NCI-H524 (cell line): ENCODE measurements at regions not wholly inside any gene's neighbourhood (a gene's known extent, or its start where the extent isn't known, plus 50 kb on each side); places are given as distances from the start of the nearest gene placed in this dataset.
"Not testable (repeated sequence)": the region's sequence is repeated elsewhere in the genome, so short reads cannot be mapped to it uniquely, and the experiment has no call there.

Source experiments
- DNase-seq, 2 experiments: peaks; one replicate each; lab custom pipeline; 2025; lab: John Stamatoyannopoulos, UW

DNA sequence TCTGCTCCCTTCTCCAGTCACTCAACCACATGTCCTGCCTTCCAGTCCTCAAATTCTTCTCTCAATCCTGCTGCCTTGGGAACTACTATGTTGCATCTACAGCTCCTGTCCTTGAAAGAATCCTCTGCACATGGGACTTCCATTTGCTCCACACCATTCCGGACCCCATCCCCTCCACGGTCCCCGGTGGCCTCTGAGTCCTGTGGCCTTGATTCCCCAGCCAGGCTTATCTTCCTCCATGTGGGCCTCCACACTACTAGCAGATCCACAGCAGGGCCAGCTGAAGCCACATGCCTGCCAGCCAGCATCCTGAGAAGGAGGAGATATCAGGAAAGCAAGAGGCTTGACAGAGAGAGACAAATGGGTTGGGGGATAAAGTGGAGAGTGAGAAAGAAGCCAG is 1323.8 kb downstream of the UQCRFS1 start:
- DNase-seq = no peak

DNA sequence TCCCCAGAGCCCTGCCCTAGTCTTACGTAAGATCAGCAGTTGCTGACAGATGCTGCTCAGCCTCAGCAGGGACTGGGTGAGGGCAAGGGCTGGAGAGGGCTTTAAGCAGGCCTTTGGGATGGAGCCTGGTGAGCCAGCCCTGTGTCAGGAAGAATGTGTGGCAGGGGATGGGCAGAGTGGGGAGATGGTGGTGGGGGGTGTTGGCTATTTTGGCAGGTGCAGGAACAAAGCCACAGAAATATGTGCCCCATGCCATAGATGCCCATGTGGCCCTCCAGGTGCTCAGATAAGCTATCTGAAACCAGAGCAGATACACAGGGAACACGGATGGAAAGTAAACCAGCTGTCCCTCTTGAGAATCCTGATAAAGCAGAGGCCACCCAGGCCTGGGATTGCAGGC is 1325.0 kb downstream of the UQCRFS1 start:
- DNase-seq = no peak

DNA sequence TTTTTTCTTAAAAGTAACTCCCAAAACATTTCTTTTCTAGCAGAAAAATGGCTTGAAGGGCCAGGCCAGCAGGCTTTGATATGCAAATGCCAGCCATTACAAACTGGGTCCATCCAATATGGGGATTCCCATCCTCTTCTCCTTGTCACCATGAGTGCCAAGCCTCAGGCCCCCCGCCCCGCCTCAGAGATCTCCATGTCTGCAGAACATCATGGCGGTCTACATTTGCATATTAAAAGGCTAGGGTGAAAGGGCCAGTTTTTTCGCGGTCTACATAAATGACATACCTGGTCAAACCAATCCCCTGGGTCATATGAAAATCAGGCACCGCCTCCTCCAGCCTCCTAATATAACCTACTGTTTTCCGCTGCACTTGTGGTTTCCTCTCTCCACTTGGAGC is 1327.6 kb downstream of the UQCRFS1 start:
- DNase-seq = no peak

DNA sequence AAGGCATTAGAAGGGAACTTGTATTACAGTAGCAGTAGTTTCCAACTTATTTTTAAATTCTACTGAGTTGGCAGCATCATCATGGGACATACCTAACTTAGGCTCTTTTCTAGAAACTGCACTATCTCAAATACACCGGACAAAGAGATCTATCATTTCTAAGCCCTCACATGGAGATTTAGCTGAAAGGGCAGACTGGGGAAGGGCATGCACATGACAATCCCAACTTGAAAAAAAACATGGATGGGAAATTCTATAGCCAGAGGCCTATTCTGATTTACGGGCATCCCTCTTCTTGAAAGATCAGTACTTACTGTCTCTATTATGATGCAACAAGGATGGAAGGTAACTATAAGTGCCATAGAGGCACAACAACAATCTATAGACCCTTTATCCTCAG is 1328.6 kb downstream of the UQCRFS1 start:
- no peak for DNase-seq

DNA sequence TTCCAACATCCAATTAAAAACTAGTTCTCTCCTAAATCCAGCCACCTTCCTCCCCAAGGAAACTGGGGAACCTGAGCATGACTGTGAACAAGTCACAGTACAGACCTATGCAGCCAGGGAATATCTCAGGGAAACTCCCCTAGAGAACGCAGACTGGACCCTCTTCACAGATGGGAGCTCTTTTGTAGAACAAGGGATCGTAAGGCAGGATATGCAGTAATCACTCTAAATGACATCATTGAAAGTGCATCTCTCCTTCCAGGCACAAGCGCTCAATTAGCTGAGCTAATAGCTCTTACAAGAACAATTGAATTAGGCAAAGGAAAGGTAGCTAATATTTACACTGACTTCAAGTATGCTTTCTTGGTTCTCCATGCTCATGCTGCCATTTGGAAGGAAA is 1331.7 kb downstream of the UQCRFS1 start:
- DNase-seq = no peak

GRCh38 chr19:27876976-27877512 is 1335.9 kb downstream of the UQCRFS1 start:
- DNase-seq = no peak

DNA sequence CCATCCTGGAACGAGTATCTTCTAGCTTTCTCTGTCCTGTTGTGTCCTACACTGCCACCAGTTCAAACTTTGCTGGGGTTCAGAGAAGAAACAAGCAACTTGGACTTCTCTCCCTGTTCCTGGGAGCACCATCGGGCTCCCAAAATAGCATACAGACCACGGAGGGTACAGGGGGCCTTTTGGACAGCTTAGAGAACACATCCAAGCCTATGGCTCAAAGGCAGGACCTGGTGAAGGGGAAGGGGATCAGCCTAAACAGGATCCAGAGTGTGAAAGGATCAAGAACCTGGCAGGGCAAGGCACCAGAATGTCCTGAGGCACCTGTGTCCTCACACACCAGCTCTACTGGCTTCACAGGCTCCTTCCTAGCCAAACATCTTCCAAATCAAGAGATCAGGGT is 1336.5 kb downstream of the UQCRFS1 start:
- no peak for DNase-seq

- DNase-seq = no peak
These were observed 1340.6 kb downstream of the UQCRFS1 start for GRCh38 chr19:27872370-27872769.

- DNase-seq = no peak
These were observed 1342.7 kb downstream of the UQCRFS1 start for GRCh38 chr19:27870293-27870692.

DNA sequence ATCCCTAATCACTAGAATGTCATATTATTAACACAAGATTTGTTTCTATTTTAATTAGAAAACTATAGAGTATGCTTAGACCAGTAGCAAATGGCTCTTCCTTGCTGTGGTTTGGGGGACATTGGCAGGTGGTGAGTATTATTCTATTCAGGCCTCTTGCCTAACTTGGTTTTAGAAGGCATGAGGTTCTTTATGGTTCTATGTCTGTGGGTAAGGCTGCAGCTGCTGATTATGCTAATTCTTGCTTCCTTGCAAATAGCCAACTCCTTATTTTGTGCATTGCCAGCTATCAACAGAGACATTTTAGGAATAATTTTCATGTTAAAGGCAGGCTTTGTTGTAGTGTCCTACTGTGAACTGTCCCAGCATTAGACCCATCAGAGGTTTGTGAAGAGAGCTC is 1344.9 kb downstream of the UQCRFS1 start:
- no peak for DNase-seq

DNA sequence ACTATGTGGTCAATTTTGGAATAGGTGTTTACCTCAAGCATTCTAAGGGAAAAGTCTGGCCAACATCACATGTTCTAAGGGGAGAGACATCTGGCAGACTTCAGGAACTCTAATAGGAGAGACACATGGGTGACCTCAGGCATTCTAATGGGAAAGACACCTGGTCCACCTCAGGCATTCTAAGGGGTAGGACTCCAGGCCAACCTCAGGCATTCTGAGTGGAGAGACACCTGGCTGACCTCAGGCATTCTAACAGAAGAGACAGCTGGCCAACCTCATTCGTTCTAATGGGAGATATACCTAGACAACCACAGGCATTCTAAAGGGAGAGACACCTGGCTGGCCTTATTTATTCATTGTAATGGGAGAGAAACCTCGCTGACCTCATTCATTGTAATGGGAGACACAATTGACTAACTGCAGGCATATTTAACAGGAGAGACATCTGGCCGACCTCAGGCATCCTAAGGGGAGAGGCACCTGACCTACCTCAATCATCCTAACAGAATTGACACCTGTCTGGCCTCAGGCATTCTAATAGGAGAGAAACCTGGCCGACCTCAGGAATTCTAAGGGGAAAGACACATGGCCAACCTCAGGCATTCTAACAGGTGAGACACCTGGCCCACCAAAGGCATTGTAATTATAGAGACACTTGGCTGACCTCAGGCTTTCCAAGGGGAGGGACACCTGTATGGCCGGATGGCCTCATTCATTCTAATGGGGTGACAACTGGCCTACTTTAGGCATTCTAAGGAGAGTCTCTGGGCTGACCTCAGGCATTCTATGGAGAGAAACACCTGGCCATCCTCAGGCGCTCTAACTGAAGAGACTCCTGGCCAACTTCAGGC is 1346.8 kb downstream of the UQCRFS1 start:
- DNase-seq = no peak

DNA sequence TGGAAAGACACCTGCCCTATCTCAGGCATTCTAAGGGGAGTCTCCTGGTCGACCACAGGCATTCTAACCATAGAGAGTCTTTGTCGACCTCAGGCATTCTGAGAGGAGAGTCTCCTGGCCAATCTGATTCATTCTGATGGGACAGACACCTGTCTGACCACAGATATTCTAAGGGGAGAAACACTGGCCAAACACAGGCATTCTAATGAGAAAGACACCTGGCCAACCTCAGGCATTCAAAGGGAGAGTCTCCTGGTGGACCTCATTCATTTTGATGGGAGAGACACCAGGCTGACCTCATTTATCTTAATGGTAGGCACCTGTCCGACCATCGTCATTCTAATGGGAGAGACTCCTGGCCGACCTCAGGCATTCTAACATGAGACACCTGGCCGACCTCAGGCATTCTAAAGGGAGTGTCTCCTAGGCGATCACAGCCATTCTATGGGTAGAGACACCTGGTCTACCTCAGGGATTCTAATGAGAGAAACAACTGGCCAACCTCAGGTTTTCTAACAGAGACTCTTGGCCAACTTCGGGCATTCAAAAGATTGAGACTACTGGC is 1351.5 kb downstream of the UQCRFS1 start:
- no peak for DNase-seq

DNA sequence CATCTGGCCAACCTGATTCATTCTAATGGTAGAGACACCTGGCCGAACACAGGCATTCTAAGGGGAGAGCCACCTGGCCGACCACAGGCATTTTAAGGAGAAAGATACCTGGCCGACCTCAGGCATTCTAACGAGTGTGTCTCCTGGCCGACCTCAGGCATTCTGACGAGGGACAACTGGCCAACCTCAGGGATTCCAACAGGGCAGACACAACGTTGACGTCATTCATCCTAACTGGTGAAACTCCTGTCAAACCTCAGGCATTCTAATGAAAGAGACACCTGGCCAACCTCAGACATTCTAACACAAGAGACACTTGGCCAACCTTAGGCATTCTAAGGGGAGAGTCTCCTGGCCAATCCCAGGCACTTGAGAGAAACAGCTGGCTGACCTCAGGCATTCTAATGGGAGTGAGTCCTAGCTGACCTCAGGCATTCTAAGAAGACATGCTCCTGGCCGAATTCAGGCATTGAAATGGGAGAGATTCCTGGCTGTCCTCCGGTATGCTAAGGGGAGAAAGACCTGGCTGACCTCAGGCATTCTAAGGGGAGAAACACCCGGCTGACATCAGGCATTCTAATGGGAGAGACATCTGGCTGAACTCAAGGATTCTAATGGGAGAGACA is 1352.5 kb downstream of the UQCRFS1 start:
- no peak for DNase-seq

DNA sequence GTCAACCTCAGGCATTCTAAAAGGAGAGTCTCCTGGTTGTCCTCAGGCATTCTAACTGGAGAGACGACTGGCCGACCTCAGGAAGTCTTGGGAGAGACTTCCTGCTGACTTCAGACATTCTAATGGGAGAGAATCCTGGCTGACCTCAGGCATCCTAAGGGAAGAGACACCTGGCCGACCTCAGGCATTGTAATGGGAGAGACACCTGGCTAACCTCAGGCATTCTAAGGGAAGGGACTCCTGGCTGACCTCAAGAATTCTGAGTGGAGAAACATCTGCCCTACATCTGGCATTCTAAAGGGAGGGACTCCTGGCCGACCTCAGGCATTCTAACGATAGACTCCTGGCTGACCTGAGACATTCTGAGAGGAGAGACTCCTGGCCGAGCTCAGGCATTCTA is 1353.3 kb downstream of the UQCRFS1 start:
- no peak for DNase-seq

- no peak for DNase-seq
These were observed 1353.9 kb downstream of the UQCRFS1 start for GRCh38 chr19:27858981-27859581.

DNA sequence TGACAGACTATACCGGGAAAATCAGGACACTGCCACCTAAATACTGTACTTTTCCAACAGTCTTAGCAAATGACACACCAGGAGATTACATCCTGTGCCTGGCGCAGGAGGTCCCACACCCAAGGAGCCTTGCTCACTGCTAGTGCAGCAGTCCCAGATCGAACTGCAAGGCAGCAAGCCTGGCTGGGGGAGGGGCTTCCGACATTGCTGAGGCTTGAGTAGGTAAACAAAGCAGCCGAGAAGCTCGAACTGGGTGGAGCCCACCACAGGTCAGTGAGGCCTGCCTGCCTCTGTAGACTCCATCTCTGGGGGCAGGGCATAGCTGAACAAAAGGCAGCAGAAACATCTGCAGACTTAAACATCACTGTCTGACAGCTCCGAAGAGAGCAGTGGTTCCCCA is 1360.0 kb downstream of the UQCRFS1 start:
- not testable (repeated sequence) for DNase-seq

- no peak for DNase-seq
These were observed 1361.3 kb downstream of the UQCRFS1 start for GRCh38 chr19:27851543-27852060.

DNA sequence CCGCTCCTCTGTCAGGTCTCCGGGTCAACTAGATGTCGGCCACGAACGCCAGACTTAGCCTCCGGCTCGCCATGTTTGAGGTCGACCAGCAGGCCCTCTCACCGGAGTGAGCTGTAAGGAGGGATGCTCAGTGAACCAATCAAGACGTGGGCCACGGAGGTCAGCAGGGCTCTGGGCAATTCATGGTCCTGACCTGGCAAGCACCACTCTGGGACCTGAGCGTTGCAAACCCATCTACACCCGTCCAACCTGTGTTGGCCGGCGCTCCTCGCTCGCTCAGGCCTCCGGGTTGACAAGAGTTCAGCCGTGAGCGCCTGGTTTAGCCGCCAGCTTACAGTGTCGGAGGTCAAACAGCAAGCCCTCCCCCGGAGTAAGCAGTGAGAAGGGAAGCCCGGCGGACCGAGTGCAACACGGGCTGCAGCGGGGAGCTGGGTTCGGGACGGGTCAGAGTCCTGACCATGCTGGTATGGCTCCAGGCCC is 1361.9 kb downstream of the UQCRFS1 start:
- DNase-seq = no peak

DNA sequence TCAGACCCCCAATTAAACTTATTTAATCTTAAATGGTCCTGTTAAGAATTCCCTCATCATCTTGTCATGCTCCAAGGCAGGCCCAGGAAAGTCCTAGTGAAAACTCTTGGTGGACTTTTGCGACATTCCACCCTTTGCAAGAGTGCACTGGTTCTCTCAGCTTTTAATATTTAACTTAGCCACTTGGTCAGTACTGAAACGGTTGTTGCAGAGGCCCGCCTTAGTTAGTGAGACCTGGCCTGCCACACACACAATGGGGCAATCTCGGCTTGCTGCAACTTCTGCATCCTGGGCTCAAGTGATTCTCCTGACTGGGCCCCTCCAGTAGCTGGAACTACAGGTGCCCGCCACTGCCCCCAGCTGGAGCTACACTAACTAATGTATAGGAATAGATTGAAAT is 1366.0 kb downstream of the UQCRFS1 start:
- DNase-seq = no peak

- DNase-seq = no peak
These were observed 1368.7 kb downstream of the UQCRFS1 start for GRCh38 chr19:27844261-27844660.

DNA sequence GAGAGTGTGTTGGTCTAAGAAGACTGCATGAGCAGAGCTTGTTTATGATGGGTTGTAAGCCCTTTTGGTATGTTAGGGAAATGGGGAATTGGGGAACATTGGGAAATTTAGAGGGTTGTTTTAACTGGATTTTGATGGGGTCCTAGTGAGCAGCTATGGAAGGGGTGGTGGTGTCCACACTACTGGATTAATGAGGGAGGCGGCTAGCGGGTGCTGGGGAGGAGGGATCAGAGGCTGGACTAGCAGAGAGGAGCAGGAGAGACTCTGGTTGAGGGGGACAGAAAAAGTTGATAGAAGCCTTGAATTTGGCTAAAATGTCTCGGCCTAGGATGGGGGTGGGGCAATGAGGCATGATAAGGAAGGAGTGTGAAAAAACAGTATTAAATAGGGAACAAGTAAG is 1369.1 kb downstream of the UQCRFS1 start:
- DNase-seq = no peak

DNA sequence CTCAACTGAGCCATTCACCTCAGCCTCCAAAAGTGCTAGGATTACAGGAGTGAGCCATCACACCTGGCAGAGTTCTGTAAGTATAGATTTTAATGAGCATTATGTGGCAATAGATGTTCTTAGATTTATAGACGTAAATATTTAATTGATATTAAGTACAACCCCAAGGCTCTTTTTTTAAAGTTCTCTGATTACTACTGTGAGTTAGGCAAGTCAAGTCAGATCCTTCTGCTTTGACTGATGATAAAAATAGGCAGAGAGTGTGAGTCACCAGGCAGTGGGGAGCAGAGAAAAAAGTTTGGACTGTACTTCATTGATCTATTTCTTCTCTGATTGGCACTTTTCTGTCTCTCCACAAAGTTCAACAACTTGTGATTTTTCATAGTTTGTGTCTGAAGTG is 1379.9 kb downstream of the UQCRFS1 start:
- no peak for DNase-seq
